HFFc6 (cell line): ENCODE measurements at regions not wholly inside any gene's neighbourhood (a gene's known extent, or its start where the extent isn't known, plus 50 kb on each side); places are given as distances from the start of the nearest gene placed in this dataset.

Source experiments
- DNase-seq: peaks from one replicate; pipeline ENCODE4 v3.0.0-alpha.2; 2018
- H3K27ac Mint-ChIP-seq: 2 replicates; pipeline ENCODE4 v1.8.0; 2020; ENCODE audit warnings: mild to moderate bottlenecking, mixed read lengths
- H3K27me3 Mint-ChIP-seq: 2 replicates; pipeline ENCODE4 v1.8.0; 2021; ENCODE audit warnings: mild to moderate bottlenecking, moderate library complexity, mixed read lengths; ENCODE audit not compliant: insufficient read depth
- H3K36me3 Mint-ChIP-seq: 2 replicates; pipeline ENCODE4 v1.8.0; 2021; ENCODE audit warnings: low read depth, mixed read lengths
- H3K4me1 Mint-ChIP-seq: 2 replicates; pipeline ENCODE4 v1.8.0; 2020; ENCODE audit warnings: low read depth, mixed read lengths
- H3K4me3 Mint-ChIP-seq: 2 replicates; pipeline ENCODE4 v1.8.0; 2020; ENCODE audit warnings: mild to moderate bottlenecking, moderate library complexity, mixed read lengths
- H3K9me3 Mint-ChIP-seq: 2 replicates; pipeline ENCODE4 v1.8.0; 2020; ENCODE audit warnings: mild to moderate bottlenecking, mixed read lengths
- CTCF ChIP-seq: fragments of 200-600 bp; sonication (generic); IDR thresholded peaks from 2 replicates; pipeline ENCODE4 v1.5.0; 2021; ENCODE audit warnings: antibody characterized with exemption, mild to moderate bottlenecking

GRCh38 chr20:40775561-40776146 is 86.6 kb upstream of the MAFB start:
- Mint-ChIP-seq H3K27ac (no peak overlapping the region), H3K27me3 (no peaks in the 10 kb centered on the region; the same call in 1 of the 2 replicates), H3K9me3 (no peaks in the 10 kb centered on the region), H3K4me3 (no peak overlapping the region), H3K4me1 (no peaks in the 10 kb centered on the region), H3K36me3 (no peaks in the 10 kb centered on the region)
- DNase-seq = no peak
- no peak for TF ChIP-seq CTCF

- Mint-ChIP-seq H3K27ac (no peak overlapping the region), H3K4me3 (no peak overlapping the region), H3K9me3 (no peaks in the 10 kb centered on the region), H3K4me1 (no peaks in the 10 kb centered on the region), H3K27me3 (no peaks in the 10 kb centered on the region; the same call in 1 of the 2 replicates), H3K36me3 (no peaks in the 10 kb centered on the region)
- no peak for TF ChIP-seq CTCF
- DNase-seq = no peak
These were observed 87.7 kb upstream of the MAFB start for GRCh38 chr20:40776466-40777457.

- TF ChIP-seq CTCF = no peak
- Mint-ChIP-seq H3K4me3 (no peak overlapping the region), H3K27me3 (no peaks in the 10 kb centered on the region; the same call in 1 of the 2 replicates), H3K36me3 (no peaks in the 10 kb centered on the region), H3K9me3 (no peaks in the 10 kb centered on the region), H3K27ac (no peak overlapping the region), H3K4me1 (no peaks in the 10 kb centered on the region)
- no peak for DNase-seq
These were observed 88.6 kb upstream of the MAFB start for GRCh38 chr20:40777653-40778052.

GRCh38 chr20:40778894-40779496 is 90.0 kb upstream of the MAFB start:
- no peaks in the 10 kb centered on the region for H3K9me3 Mint-ChIP-seq
- no peak for TF ChIP-seq CTCF
- no peak overlapping the region for H3K4me3 Mint-ChIP-seq
- H3K27ac Mint-ChIP-seq = no peak overlapping the region
- H3K4me1 Mint-ChIP-seq = no peaks in the 10 kb centered on the region
- H3K27me3 Mint-ChIP-seq = no peaks in the 10 kb centered on the region; the same call in 1 of the 2 replicates
- no peak for DNase-seq
- H3K36me3 Mint-ChIP-seq = no peaks in the 10 kb centered on the region

- H3K4me1 Mint-ChIP-seq = no peaks in the 10 kb centered on the region
- H3K27me3 Mint-ChIP-seq = no peaks in the 10 kb centered on the region
- H3K4me3 Mint-ChIP-seq = no peak overlapping the region
- DNase-seq = no peak
- no peak overlapping the region for H3K27ac Mint-ChIP-seq
- no peaks in the 10 kb centered on the region for H3K9me3 Mint-ChIP-seq
- H3K36me3 Mint-ChIP-seq = no peaks in the 10 kb centered on the region
- no peak for TF ChIP-seq CTCF
These were observed 92.4 kb upstream of the MAFB start for GRCh38 chr20:40781327-40782042.
